HG03064 (cell line): ENCODE measurements at regions not wholly inside any gene's neighbourhood (a gene's known extent, or its start where the extent isn't known, plus 50 kb on each side); places are given as distances from the start of the nearest gene placed in this dataset.
"Not testable (repeated sequence)": the region's sequence is repeated elsewhere in the genome, so short reads cannot be mapped to it uniquely, and the experiment has no call there.

Source experiments
- ATAC-seq: cut with Tn5 transposase; IDR thresholded peaks from one replicate; pipeline ENCODE4 v1.9.1; 2021; ENCODE audit warnings: low read depth; ENCODE audit not compliant: unreplicated experiment

- no peak for ATAC-seq
These were observed 77.4 kb downstream of the MS4A13 start for GRCh38 chr11:60592601-60593000.

- no peak for ATAC-seq
These were observed 79.9 kb downstream of the MS4A13 start for GRCh38 chr11:60594998-60595642.

GRCh38 chr11:60607483-60607882 is 91.9 kb upstream of the MS4A8 start:
- ATAC-seq = no peak

GRCh38 chr11:60609632-60610031 is 89.8 kb upstream of the MS4A8 start:
- ATAC-seq = no peak

- ATAC-seq = no peak
These were observed 88.7 kb upstream of the MS4A8 start for GRCh38 chr11:60610702-60611101.

DNA sequence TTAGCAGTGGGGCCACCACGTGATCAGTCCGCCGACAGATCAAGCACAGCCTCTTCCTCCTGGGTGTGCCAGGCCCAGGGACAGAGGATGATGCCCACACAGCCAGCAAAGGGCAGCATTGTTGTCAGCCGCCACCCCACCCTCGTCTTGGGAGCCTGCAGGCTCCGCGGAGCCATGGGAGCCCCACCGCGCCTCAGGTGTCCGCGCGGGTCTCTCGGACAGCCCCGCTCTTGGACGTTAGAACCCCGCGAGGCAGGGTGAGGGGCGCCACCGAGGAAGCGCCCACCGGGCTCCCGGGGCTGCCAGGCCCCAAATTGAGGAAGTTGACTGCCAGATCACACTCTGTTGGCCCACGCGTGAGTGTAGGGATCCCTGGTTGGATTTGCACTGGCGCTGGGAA is 83.9 kb upstream of the MS4A8 start:
- no peak for ATAC-seq

DNA sequence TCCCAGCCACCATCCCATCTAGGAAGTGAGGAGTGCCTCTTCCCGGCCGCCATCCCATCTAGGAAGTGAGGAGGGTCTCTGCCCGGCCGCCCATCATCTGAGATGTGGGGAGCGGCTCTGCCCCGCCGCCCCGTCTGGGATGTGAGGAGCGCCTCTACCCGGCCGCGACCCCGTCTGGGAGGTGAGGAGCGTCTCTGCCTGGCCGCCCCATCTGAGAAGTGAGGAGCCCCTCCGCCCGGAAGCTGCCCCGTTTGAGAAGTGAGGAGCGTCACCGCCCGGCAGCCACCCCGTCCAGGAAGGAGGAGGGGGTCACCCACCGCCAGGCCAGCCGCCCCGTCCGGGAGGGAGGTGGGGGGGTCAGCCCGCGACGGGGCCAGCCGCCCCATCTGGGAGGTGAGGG is 77.5 kb upstream of the MS4A8 start:
- ATAC-seq = not testable (repeated sequence)

- ATAC-seq = not testable (repeated sequence)
These were observed 76.6 kb upstream of the MS4A8 start for GRCh38 chr11:60622776-60623175.

GRCh38 chr11:60625262-60625661 is 74.2 kb upstream of the MS4A8 start:
- no peak for ATAC-seq

GRCh38 chr11:60629399-60629798 is 70.0 kb upstream of the MS4A8 start:
- no peak for ATAC-seq

GRCh38 chr11:60631944-60632343 is 67.5 kb upstream of the MS4A8 start:
- no peak for ATAC-seq

DNA sequence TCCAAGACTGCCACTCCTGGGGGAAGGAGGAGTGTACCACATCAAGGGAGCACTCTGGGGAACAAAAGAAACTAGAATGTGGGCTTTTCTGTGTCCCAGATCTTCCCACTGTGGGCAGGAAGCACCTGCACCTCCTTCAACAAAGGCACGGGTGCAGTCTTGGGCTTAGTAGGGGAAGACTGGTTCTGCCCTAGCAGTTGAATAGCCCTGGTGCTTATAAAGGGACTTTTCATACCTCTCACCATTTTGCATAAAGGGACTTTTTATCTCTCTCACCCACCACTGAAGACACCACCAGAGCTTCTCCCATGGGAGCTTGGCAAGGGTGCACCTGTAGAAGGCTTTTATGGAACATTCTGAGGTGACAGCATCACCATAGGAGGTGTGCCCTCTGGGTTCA is 65.8 kb upstream of the MS4A8 start:
- peak; percentile 69 for ATAC-seq

GRCh38 chr11:60634126-60634525 is 65.3 kb upstream of the MS4A8 start:
- peak; percentile 24 for ATAC-seq

DNA sequence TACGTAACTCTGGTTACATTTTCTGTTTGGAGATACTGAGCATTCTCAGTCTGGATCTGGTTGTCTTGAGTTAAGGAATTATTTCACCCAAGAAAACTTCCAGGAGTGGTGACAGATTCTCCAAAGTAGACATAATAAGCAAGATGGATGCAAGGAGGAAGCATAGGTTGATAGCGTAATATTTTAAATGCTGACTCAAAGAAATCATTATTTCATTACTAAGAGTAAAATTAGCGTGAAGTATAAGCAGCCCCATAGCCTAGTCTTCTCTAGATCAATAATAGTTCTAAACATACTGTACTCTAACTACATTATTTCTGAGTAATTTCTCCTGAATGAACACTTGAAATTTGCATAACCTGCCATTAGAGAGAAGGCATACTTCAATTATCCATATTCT is 57.5 kb upstream of the MS4A8 start:
- ATAC-seq = no peak

DNA sequence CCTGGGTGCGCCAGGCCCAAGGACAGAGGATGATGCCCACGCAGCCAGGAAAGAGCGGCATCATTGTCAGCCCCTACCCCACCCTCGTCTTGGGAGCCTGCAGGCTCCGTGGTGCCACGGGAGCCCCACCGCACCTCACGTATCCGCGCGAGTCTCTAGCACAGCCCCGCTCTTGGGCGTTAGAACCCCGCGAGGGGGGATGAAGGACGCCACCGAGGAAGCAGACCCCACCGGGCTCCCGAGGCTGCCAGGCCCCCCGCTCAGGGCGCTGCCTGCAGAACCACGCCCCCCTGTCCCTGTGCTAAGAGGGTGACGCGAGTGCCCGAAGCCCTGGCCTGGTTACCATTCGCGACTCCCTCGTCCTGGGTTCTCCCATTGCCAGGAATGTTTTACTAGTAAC is 52.3 kb upstream of the MS4A8 start:
- no peak for ATAC-seq
